ENCODE measurements at regions not wholly inside any gene's neighbourhood (a gene's known extent, or its start where the extent isn't known, plus 50 kb on each side); places are given as distances from the start of the nearest gene placed in this dataset.

GRCh38 chr4:58163156-58163555, 1053.0 kb upstream of the IGFBP7 start:
- TF ChIP-seq CTCF (IDR thresholded peaks at IDR 0.05; ENCODE audit: unreplicated experiment in 3 of 3): no peak
- peak overlapping the region; percentile 30 to 49 (median 43) for H3K27ac Mint-ChIP-seq
- peaks cover 26% of the 10 kb centered on the region for H3K4me1 Mint-ChIP-seq

GRCh38 chr4:58149404-58150085, 1039.4 kb upstream of the IGFBP7 start:
- H3K27me3 Mint-ChIP-seq (ENCODE audit: low read depth): no peaks in the 10 kb centered on the region
- TF ChIP-seq CTCF (IDR thresholded peaks at IDR 0.05; ENCODE audit: unreplicated experiment in 3 of 3): no peak
- peaks cover 4% of the 10 kb centered on the region for H3K36me3 Mint-ChIP-seq (ENCODE audit: low read depth)
- H3K4me3 Mint-ChIP-seq: no peak overlapping the region
- peaks cover 24% of the 10 kb centered on the region for H3K9me3 Mint-ChIP-seq
- no peak overlapping the region for H3K27ac Mint-ChIP-seq
- no peaks in the 10 kb centered on the region for H3K4me1 Mint-ChIP-seq

More at GRCh38 chr4:58163156-58163555, 1053.0 kb upstream of the IGFBP7 start:
- H3K27me3 Mint-ChIP-seq (ENCODE audit: low read depth): no peaks in the 10 kb centered on the region
- H3K4me3 Mint-ChIP-seq: peak overlapping the region in 1 of 3 experiments; percentile 24
- H3K36me3 Mint-ChIP-seq (ENCODE audit: low read depth): no peaks in the 10 kb centered on the region
- no peaks in the 10 kb centered on the region for H3K9me3 Mint-ChIP-seq

GRCh38 chr4:58144721-58145120, 1034.5 kb upstream of the IGFBP7 start:
- Mint-ChIP-seq H3K36me3 (ENCODE audit: low read depth) (peaks cover 4% of the 10 kb centered on the region), H3K9me3 (peaks cover 4% of the 10 kb centered on the region), H3K4me1 (no peaks in the 10 kb centered on the region), H3K27ac (no peak overlapping the region), H3K4me3 (no peak overlapping the region), H3K27me3 (ENCODE audit: low read depth) (no peaks in the 10 kb centered on the region)
- TF ChIP-seq CTCF (IDR thresholded peaks at IDR 0.05; ENCODE audit: unreplicated experiment in 3 of 3): no peak

GRCh38 chr4:58138786-58139668, 1028.8 kb upstream of the IGFBP7 start:
- TF ChIP-seq CTCF (IDR thresholded peaks at IDR 0.05; ENCODE audit: unreplicated experiment in 3 of 3): no peak
- Mint-ChIP-seq H3K36me3 (ENCODE audit: low read depth) (no peaks in the 10 kb centered on the region), H3K27me3 (ENCODE audit: low read depth) (no peaks in the 10 kb centered on the region), H3K27ac (peak overlapping the region in 1 of 3 experiments; percentile 75), H3K9me3 (no peaks in the 10 kb centered on the region), H3K4me3 (no peak overlapping the region), H3K4me1 (peaks cover 6% of the 10 kb centered on the region)

GRCh38 chr4:58136604-58137003, 1026.4 kb upstream of the IGFBP7 start:
- H3K4me3 Mint-ChIP-seq: no peak overlapping the region
- no peaks in the 10 kb centered on the region for H3K27me3 Mint-ChIP-seq (ENCODE audit: low read depth)
- H3K27ac Mint-ChIP-seq: no peak overlapping the region
- peaks cover 6% of the 10 kb centered on the region for H3K4me1 Mint-ChIP-seq
- no peak for TF ChIP-seq CTCF (IDR thresholded peaks at IDR 0.05; ENCODE audit: unreplicated experiment in 3 of 3)
- H3K9me3 Mint-ChIP-seq: no peaks in the 10 kb centered on the region
- H3K36me3 Mint-ChIP-seq (ENCODE audit: low read depth): no peaks in the 10 kb centered on the region
